ENCODE measurements at regions not wholly inside any gene's neighbourhood (a gene's known extent, or its start where the extent isn't known, plus 50 kb on each side); places are given as distances from the start of the nearest gene placed in this dataset.

DNA sequence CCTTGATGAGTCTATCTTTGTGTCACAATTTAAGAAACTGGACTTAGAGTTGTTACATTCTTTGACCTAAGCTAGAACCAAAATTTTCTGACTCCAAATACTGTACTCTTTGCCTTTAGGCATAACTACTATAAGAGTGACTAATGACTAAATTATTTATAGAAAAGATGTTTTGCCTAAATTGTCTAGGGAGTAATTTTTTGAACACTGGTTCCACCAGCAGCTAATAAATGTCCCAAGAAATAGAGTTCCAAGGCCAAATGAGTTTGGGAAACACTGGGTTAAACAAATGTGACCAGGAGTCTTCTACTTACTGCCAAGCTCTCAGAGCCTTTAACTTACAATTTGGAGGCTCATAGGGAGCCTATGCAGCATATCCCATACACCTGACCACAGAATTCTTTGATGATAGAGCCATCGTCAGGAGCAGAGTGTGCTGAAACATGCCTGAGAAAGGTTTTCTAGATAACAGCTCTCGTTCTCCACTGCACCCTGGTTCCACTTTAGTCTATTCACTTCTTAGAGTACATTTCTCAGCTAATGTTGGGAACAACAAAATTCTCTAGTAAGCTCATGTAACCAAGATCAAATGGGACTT lies 215.9 kb upstream of the HMGA2 start:
- Histone ChIP-seq H3K27ac (replicated peaks in 1 of 4) (no peak overlapping the region), H3K27me3 (peaks cover 0 to 12% (median 0%) of the 10 kb centered on the region in 4 donors), H3K4me3 (no peak overlapping the region), H3K9me3 (peaks cover 0 to 4% (median 0%) of the 10 kb centered on the region in 4 donors), H3K4me1 (peaks cover 4 to 7% (median 6%) of the 10 kb centered on the region in 4 donors), H3K36me3 (no peaks in the 10 kb centered on the region)
- DNase-seq (ENCODE audit: extremely low spot score): no peak
- WGBS: 92% methylated on average over 2 of the region's 2 CpGs
- intact Hi-C loops (cut with DNase I): no loop called here
- TF ChIP-seq, protein P1, sequence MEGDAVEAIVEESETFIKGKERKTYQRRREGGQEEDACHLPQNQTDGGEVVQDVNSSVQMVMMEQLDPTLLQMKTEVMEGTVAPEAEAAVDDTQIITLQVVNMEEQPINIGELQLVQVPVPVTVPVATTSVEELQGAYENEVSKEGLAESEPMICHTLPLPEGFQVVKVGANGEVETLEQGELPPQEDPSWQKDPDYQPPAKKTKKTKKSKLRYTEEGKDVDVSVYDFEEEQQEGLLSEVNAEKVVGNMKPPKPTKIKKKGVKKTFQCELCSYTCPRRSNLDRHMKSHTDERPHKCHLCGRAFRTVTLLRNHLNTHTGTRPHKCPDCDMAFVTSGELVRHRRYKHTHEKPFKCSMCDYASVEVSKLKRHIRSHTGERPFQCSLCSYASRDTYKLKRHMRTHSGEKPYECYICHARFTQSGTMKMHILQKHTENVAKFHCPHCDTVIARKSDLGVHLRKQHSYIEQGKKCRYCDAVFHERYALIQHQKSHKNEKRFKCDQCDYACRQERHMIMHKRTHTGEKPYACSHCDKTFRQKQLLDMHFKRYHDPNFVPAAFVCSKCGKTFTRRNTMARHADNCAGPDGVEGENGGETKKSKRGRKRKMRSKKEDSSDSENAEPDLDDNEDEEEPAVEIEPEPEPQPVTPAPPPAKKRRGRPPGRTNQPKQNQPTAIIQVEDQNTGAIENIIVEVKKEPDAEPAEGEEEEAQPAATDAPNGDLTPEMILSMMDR (IDR thresholded peaks at IDR 0.05): no peak
- TF ChIP-seq POLR2A (IDR thresholded peaks at IDR 0.05; ENCODE audit: low read depth) (no peak), EP300 (IDR thresholded peaks at IDR 0.05) (no peak)

- TF ChIP-seq, protein P1 (IDR thresholded peaks at IDR 0.05): no peak
- TF ChIP-seq EP300 (IDR thresholded peaks at IDR 0.05) (no peak), POLR2A (IDR thresholded peaks at IDR 0.05; ENCODE audit: low read depth) (no peak), POLR2AphosphoS5 (IDR thresholded peaks at IDR 0.05) (no peak)
Measured at GRCh38 chr12:65609359-65609771, 214.9 kb upstream of the HMGA2 start.

DNA sequence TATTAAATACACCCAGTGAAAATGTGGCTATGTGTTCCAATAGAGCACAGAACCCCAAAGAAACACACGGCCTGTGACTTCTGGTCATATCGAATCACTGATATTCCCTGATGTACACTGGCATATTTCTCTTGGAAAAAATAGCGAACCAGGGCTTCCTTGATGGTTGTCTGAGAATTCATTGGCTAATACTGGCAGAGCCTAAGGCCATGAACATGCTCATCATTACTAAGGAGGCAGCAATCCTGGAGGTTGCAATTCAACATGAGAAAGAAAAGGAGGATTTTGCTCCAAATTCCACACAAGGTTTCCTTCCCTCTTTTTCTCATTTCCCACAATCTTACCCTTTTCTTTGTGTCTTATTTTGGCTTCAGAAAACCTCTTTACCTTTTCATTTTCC lies 212.9 kb upstream of the HMGA2 start:
- H3K27ac ChIP-seq (replicated peaks in 1 of 4): no peak overlapping the region
- peaks cover 0 to 20% (median 0%) of the 10 kb centered on the region in 4 donors for H3K27me3 ChIP-seq
- WGBS: 91% methylated on average over 3 of the region's 3 CpGs
- intact Hi-C loops (cut with DNase I): no loop called here
- H3K4me1 ChIP-seq: no peaks in the 10 kb centered on the region
- H3K9me3 ChIP-seq: peaks cover 0 to 4% (median 0%) of the 10 kb centered on the region in 4 donors
- H3K4me3 ChIP-seq: no peak overlapping the region
- no peaks in the 10 kb centered on the region for H3K36me3 ChIP-seq
- no peak for TF ChIP-seq EP300 (IDR thresholded peaks at IDR 0.05)
- no peak for TF ChIP-seq POLR2AphosphoS5 (IDR thresholded peaks at IDR 0.05)
- TF ChIP-seq POLR2A (IDR thresholded peaks at IDR 0.05; ENCODE audit: low read depth): no peak
- TF ChIP-seq, protein P1 (IDR thresholded peaks at IDR 0.05): no peak
- no peak for DNase-seq (ENCODE audit: extremely low spot score)

More at GRCh38 chr12:65609359-65609771, 214.9 kb upstream of the HMGA2 start:
- no peak overlapping the region for H3K27ac ChIP-seq (replicated peaks in 1 of 4)
- no peak for DNase-seq (ENCODE audit: extremely low spot score)
- peaks cover 0 to 20% (median 0%) of the 10 kb centered on the region in 4 donors for H3K27me3 ChIP-seq
- 68% methylated on average over 4 of the region's 4 CpGs for whole genome bisulfite sequencing
- no peaks in the 10 kb centered on the region for H3K36me3 ChIP-seq
- peaks cover 0 to 4% (median 0%) of the 10 kb centered on the region in 4 donors for H3K9me3 ChIP-seq
- H3K4me3 ChIP-seq: no peak overlapping the region
- H3K4me1 ChIP-seq: no peaks in the 10 kb centered on the region
- intact Hi-C loops (cut with DNase I): no loop called here

- Histone ChIP-seq H3K27me3 (peaks cover 0 to 20% (median 0%) of the 10 kb centered on the region in 4 donors), H3K9me3 (peaks cover 0 to 4% (median 0%) of the 10 kb centered on the region in 4 donors), H3K4me3 (no peak overlapping the region), H3K36me3 (no peaks in the 10 kb centered on the region), H3K27ac (replicated peaks in 1 of 4) (no peak overlapping the region), H3K4me1 (no peaks in the 10 kb centered on the region)
- TF ChIP-seq POLR2AphosphoS5 (IDR thresholded peaks at IDR 0.05) (no peak), POLR2A (IDR thresholded peaks at IDR 0.05; ENCODE audit: low read depth) (no peak), EP300 (IDR thresholded peaks at IDR 0.05) (no peak)
- TF ChIP-seq, protein P1 (IDR thresholded peaks at IDR 0.05): no peak
- WGBS: 56% methylated on average over 7 of the region's 7 CpGs
- intact Hi-C loops (cut with DNase I): no loop called here
- no peak for DNase-seq (ENCODE audit: extremely low spot score)
Measured at GRCh38 chr12:65612440-65612839, 211.8 kb upstream of the HMGA2 start.

DNA sequence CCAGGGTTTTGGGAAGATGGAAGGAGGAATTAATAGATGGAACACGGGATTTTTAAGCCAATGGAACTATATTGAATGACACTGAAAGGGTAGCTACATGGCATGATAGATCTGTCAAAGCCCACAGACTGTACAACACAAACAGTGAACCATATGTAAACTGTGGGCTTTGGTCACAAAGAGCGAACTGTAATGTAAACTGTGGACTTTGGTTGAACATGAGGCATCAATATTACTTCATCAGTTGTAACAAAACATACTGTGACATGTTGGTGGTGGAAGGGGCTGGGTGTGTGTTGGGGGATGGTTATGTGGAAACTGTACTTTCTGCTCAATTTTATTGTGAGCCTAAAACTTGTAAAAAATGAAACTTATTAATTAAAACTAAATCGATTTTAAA lies 210.6 kb upstream of the HMGA2 start:
- no peaks in the 10 kb centered on the region for H3K4me1 ChIP-seq
- H3K4me3 ChIP-seq: no peak overlapping the region
- intact Hi-C loops (cut with DNase I): no loop called here
- H3K9me3 ChIP-seq: no peaks in the 10 kb centered on the region
- no peak for TF ChIP-seq POLR2AphosphoS5 (IDR thresholded peaks at IDR 0.05)
- TF ChIP-seq EP300 (IDR thresholded peaks at IDR 0.05): no peak
- no peak for TF ChIP-seq POLR2A (IDR thresholded peaks at IDR 0.05; ENCODE audit: low read depth)
- TF ChIP-seq, protein P1 (IDR thresholded peaks at IDR 0.05): no peak
- H3K36me3 ChIP-seq: no peaks in the 10 kb centered on the region
- WGBS: 80% methylated on average over 3 of the region's 3 CpGs
- no peak overlapping the region for H3K27ac ChIP-seq (replicated peaks in 1 of 4)
- DNase-seq (ENCODE audit: extremely low spot score): no peak
- peaks cover 0 to 20% (median 0%) of the 10 kb centered on the region in 4 donors for H3K27me3 ChIP-seq
